Astrocyte of the spinal cord (primary cell): ENCODE measurements at regions not wholly inside any gene's neighbourhood (a gene's known extent, or its start where the extent isn't known, plus 50 kb on each side); places are given as distances from the start of the nearest gene placed in this dataset.
"Not testable (repeated sequence)": the region's sequence is repeated elsewhere in the genome, so short reads cannot be mapped to it uniquely, and the experiment has no call there.

Experiments
- DNase-seq: peaks from one replicate; pipeline ENCODE4 v3.0.0; 2011; ENCODE audit warnings: low read depth, low spot score
- H3K4me3 ChIP-seq: 2 replicates; pipeline ENCODE4 v1.5.1; 2011; ENCODE audit warnings: low read depth, mild to moderate bottlenecking, low read length, moderate library complexity
- CTCF ChIP-seq: IDR thresholded peaks from 2 replicates; pipeline ENCODE4 v1.5.1; 2012; ENCODE audit warnings: low read depth, mild to moderate bottlenecking, low read length, inconsistent platforms
- in situ Hi-C: cut with HindIII; loops from 2 replicates; pipeline ENCODE4 v1.10.0; 2017; ENCODE audit warnings: low sequenced_read_pairs

- no peak overlapping the region for H3K4me3 ChIP-seq
- DNase-seq: peak; percentile 74
- no peak for TF ChIP-seq CTCF
- in situ Hi-C loops: no loop called here
Observed at GRCh38 chr9:110095161-110095595, 112.8 kb downstream of the C9orf152 start.

- no peak for DNase-seq
- in situ Hi-C loops: no loop called here
- H3K4me3 ChIP-seq: no peak overlapping the region
- TF ChIP-seq CTCF: no peak
Observed at GRCh38 chr9:110095776-110096175, 112.2 kb downstream of the C9orf152 start.

- H3K4me3 ChIP-seq, DNase-seq, in situ Hi-C loops: not testable (repeated sequence)
Observed at GRCh38 chr9:110096674-110097073, 111.3 kb downstream of the C9orf152 start.

GRCh38 chr9:110099236-110100095 lies 108.5 kb downstream of the C9orf152 start:
- peak; percentile 77 for DNase-seq
- in situ Hi-C loops: no loop called here
- no peak for TF ChIP-seq CTCF
- H3K4me3 ChIP-seq: no peak overlapping the region

GRCh38 chr9:110101531-110102161 lies 106.3 kb downstream of the C9orf152 start:
- no peak overlapping the region for H3K4me3 ChIP-seq
- TF ChIP-seq CTCF: no peak
- DNase-seq: no peak
- in situ Hi-C loops: no loop called here

- no peak for DNase-seq
- in situ Hi-C loops: no loop called here
- TF ChIP-seq CTCF: no peak
- H3K4me3 ChIP-seq: no peak overlapping the region
Observed at GRCh38 chr9:110103257-110103656, 104.7 kb downstream of the C9orf152 start.

GRCh38 chr9:110104261-110104809 lies 103.6 kb downstream of the C9orf152 start:
- in situ Hi-C loops: no loop called here
- H3K4me3 ChIP-seq: no peak overlapping the region
- no peak for TF ChIP-seq CTCF
- peak; percentile 73 for DNase-seq
